ENCODE measurements at regions not wholly inside any gene's neighbourhood (a gene's known extent, or its start where the extent isn't known, plus 50 kb on each side); places are given as distances from the start of the nearest gene placed in this dataset.

DNA sequence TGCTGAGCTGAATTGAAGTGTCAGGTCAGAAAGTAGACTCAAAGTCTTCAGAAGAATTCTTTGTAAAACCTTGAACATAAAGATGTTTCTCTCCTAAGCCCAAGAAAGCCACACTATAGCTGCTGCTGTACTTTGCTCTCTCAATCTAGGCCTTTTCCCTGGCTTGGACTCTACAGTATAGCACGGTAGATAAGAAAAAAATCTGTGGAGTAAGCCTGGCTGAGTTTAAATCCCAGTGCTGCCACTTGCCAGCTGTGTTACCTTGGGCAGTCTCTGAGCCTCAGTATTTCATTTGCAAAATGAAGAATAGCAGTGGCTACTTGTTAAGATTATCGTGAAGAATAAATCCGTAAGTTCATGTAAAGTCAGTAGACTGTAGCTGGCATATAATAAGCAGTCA lies 53.3 kb upstream of the UFL1 start:
- TF ChIP-seq CTCF (IDR thresholded peaks at IDR 0.05) (no peak), POLR2A (IDR thresholded peaks at IDR 0.05) (no peak)
